GM19239 (cell line): ENCODE measurements at regions not wholly inside any gene's neighbourhood (a gene's known extent, or its start where the extent isn't known, plus 50 kb on each side); places are given as distances from the start of the nearest gene placed in this dataset.
A peak's percentile ranks its signal among the peaks of the same experiment; 100 is the strongest.

Source experiments
- DNase-seq: peaks from one replicate; pipeline ENCODE4 v3.0.0; 2011; ENCODE audit warnings: low spot score; ENCODE audit not compliant: insufficient read length
- FAIRE-seq: peaks from 2 replicates; lab custom pipeline; 2011; peaks lifted over from hg19 to GRCh38; lab: Jason Lieb, UNC

- DNase-seq (no peak), FAIRE-seq (no peak)
Measured at GRCh38 chr14:106876711-106877110, 1350.3 kb downstream of the TMEM121 start.

- DNase-seq (no peak), FAIRE-seq (no peak)
Measured at GRCh38 chr14:106877517-106877916, 1351.1 kb downstream of the TMEM121 start.

- FAIRE-seq (peak; percentile 86), DNase-seq (no peak)
Measured at GRCh38 chr14:106879241-106879640, 1352.9 kb downstream of the TMEM121 start.

- no peak for DNase-seq
- no peak for FAIRE-seq
Measured at GRCh38 chr14:106883218-106883692, 1356.9 kb downstream of the TMEM121 start.
